ENCODE measurements at regions not wholly inside any gene's neighbourhood (a gene's known extent, or its start where the extent isn't known, plus 50 kb on each side); places are given as distances from the start of the nearest gene placed in this dataset.

DNA sequence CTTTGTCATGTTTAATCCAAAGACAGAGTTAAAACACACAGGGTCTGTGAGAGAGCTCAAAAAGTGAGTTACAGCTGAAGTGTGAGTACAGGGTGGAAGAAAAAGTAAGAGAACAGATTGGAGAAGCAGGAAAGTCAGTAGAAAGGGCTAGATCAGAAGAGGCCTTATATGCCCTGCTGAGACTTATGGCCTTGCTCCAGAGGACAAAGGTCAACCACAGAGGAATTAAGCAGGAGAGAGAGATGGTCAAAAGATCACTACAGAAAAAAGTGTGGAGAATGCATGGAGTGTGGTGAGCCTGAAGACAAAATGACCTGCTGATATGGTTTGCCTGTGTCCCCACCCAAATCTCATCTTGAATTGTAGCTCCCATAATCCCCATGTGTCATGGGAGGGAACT, 213.8 kb downstream of the NEBL start:
- no peaks in the 10 kb centered on the region for H3K79me2 ChIP-seq (ENCODE audit: control insufficient read depth in 1 of 2, insufficient read depth in 2 of 2, low read length in 2 of 2)
- no peak overlapping the region for H2AK5ac ChIP-seq (ENCODE audit: low read depth, low read length)
- no peaks in the 10 kb centered on the region for H3K79me1 ChIP-seq (ENCODE audit: low read depth, low read length)
- no peak overlapping the region for H2BK12ac ChIP-seq (ENCODE audit: low read depth, low read length)
- H3K14ac ChIP-seq (ENCODE audit: insufficient read length), result no peak overlapping the region
- H3K9me3 ChIP-seq (ENCODE audit: insufficient read depth in 2 of 2, low read depth in 1 of 2, low read length in 1 of 2), result no peaks in the 10 kb centered on the region
- H4K5ac ChIP-seq (ENCODE audit: insufficient read length, low read depth, low read length), result no peak overlapping the region
- no peak overlapping the region for H3K27ac ChIP-seq (ENCODE audit: low read depth, low read length)
- H3K9ac ChIP-seq (replicated peaks in 1 of 4; ENCODE audit: extremely low read depth in 1 of 4, low read depth in 3 of 4, low read length in 3 of 4), result no peak overlapping the region
- H3K4ac ChIP-seq (replicated peaks; ENCODE audit: insufficient read length, low read depth, low read length), result no peak overlapping the region
- H4K91ac ChIP-seq (replicated peaks; ENCODE audit: insufficient read length, low read length), result no peak overlapping the region
- no peak overlapping the region for H3K56ac ChIP-seq (replicated peaks; ENCODE audit: insufficient read length, low read depth, low read length)
- no peak overlapping the region for H3K4me2 ChIP-seq (ENCODE audit: insufficient read depth in 1 of 2, low read depth in 2 of 2, low read length in 2 of 2)
- POLR2A ChIA-PET (ENCODE audit: partially characterized antibody), result no interaction called here
- H4K20me1 ChIP-seq (replicated peaks in 1 of 2; ENCODE audit: control insufficient read depth in 1 of 2, insufficient read depth in 2 of 2, low read length in 2 of 2), result no peaks in the 10 kb centered on the region
- H3K18ac ChIP-seq (ENCODE audit: extremely low read depth, low read length), result no peak overlapping the region
- H2BK120ac ChIP-seq (replicated peaks; ENCODE audit: low read depth, low read length), result no peak overlapping the region
- no peak overlapping the region for H4K8ac ChIP-seq (ENCODE audit: extremely low read depth, insufficient read depth, low read length)
- H3K36me3 ChIP-seq (ENCODE audit: control insufficient read depth in 2 of 4, insufficient read depth in 4 of 4, low read length in 3 of 4), result no peaks in the 10 kb centered on the region; a peak in 1 of 8 replicates
- no peak for DNase-seq (ENCODE audit: low read depth in 1 of 2, low spot score in 2 of 2)
- CTCF ChIA-PET (ENCODE audit: partially characterized antibody), result no interaction called here
- no peak overlapping the region for H3K23ac ChIP-seq (ENCODE audit: insufficient read length)
- H3K27me3 ChIP-seq (replicated peaks in 1 of 4; ENCODE audit: control insufficient read depth in 3 of 4, extremely low read depth in 1 of 4, insufficient read depth in 3 of 4, low read length in 3 of 4), result no peaks in the 10 kb centered on the region
- FAIRE-seq, result no peak
- no peaks in the 10 kb centered on the region; a peak in 1 of 7 replicates for H3K4me1 ChIP-seq (replicated peaks in 1 of 4; ENCODE audit: control insufficient read depth in 3 of 4, insufficient read depth in 4 of 4, low read length in 3 of 4)
- H2BK5ac ChIP-seq (ENCODE audit: low read depth, low read length), result no peak overlapping the region
- no peaks in the 10 kb centered on the region for H3K23me2 ChIP-seq (ENCODE audit: low read depth, low read length)
- H2BK15ac ChIP-seq (ENCODE audit: low read length), result no peak overlapping the region
- H2BK20ac ChIP-seq (ENCODE audit: low read length), result no peak overlapping the region
- no peak overlapping the region for H3K4me3 ChIP-seq (ENCODE audit: extremely low read depth in 1 of 4, insufficient read depth in 2 of 4, low read depth in 3 of 4, low read length in 4 of 4)
- no peak overlapping the region for H2AFZ ChIP-seq (ENCODE audit: low read length)
- no peak for TF ChIP-seq RXRA (IDR thresholded peaks at IDR 0.05; ENCODE audit: insufficient read depth, low read depth, low read length)
- TF ChIP-seq SUZ12 (IDR thresholded peaks at IDR 0.05; ENCODE audit: low read length), result no peak
- no peak for TF ChIP-seq CHD2 (IDR thresholded peaks at IDR 0.05; ENCODE audit: low read length)
- TF ChIP-seq EP300 (IDR thresholded peaks at IDR 0.05; ENCODE audit: borderline replicate concordance in 1 of 2, low read depth in 2 of 2, low read length in 2 of 2), result no peak
- no peak for TF ChIP-seq KDM5A (IDR thresholded peaks at IDR 0.05; ENCODE audit: low read length)
- TF ChIP-seq EZH2 (IDR thresholded peaks at IDR 0.05; ENCODE audit: low read depth, low read length, severe bottlenecking), result no peak
- no peak for TF ChIP-seq EGR1 (IDR thresholded peaks at IDR 0.05; ENCODE audit: borderline replicate concordance, low read depth, low read length)

All from H1 (cell line).